ENCODE measurements at regions not wholly inside any gene's neighbourhood (a gene's known extent, or its start where the extent isn't known, plus 50 kb on each side); places are given as distances from the start of the nearest gene placed in this dataset.

GRCh38 chr7:25545124-25546008 lies 317.1 kb upstream of the NPVF start:
- no peak for TF ChIP-seq CTCF (conservative IDR thresholded peaks at IDR 0.05; ENCODE audit: low read depth, low read length)
- TF ChIP-seq EZH2 (IDR thresholded peaks at IDR 0.05; ENCODE audit: low read length, unreplicated experiment) = no peak
- TF ChIP-seq EZH2phosphoT487 (IDR thresholded peaks at IDR 0.05; ENCODE audit: borderline replicate concordance, low read length) = no peak

Data from PC-3 (cell line).